ENCODE measurements at regions not wholly inside any gene's neighbourhood (a gene's known extent, or its start where the extent isn't known, plus 50 kb on each side); places are given as distances from the start of the nearest gene placed in this dataset.

- TF ChIP-seq TAF1 (IDR thresholded peaks at IDR 0.05; ENCODE audit: borderline replicate concordance, low read depth, low read length) (no peak), POLR2A (IDR thresholded peaks at IDR 0.05; ENCODE audit: low read depth, low read length) (no peak)
Observed at GRCh38 chr5:62178258-62178657, 127.7 kb upstream of the KIF2A start.
